BLaER1 treated with 17β-estradiol and CSF1 and Interleukin-3, amounts not matched to agents 10 nM and 100 nM (cell line): ENCODE measurements at regions not wholly inside any gene's neighbourhood (a gene's known extent, or its start where the extent isn't known, plus 50 kb on each side); places are given as distances from the start of the nearest gene placed in this dataset.

Experiments
- H3K27ac ChIP-seq, 11 experiments: shearing (Covaris generic); formaldehyde crosslinking; 2 replicates each; pipeline ENCODE4 v1.8.1; 2022
- H3K27me3 ChIP-seq, 11 experiments: shearing (Covaris generic); formaldehyde crosslinking; 2 replicates each; pipeline ENCODE4 v1.8.1; 2022
- H3K36me3 ChIP-seq, 11 experiments: shearing (Covaris generic); formaldehyde crosslinking; 2 replicates each; pipeline ENCODE4 v1.8.1; 2022
- H3K4me1 ChIP-seq, 10 experiments: shearing (Covaris generic); formaldehyde crosslinking; 2 replicates each; pipeline ENCODE4 v1.8.1; 2022
- H3K4me2 ChIP-seq, 11 experiments: shearing (Covaris generic); formaldehyde crosslinking; 2 replicates each; pipeline ENCODE4 v1.8.1; 2022
- H3K4me3 ChIP-seq, 10 experiments: shearing (Covaris generic); formaldehyde crosslinking; 2 replicates each; pipeline ENCODE4 v1.8.1; 2022
- H3K9ac ChIP-seq, 11 experiments: shearing (Covaris generic); formaldehyde crosslinking; 2 replicates each; pipeline ENCODE4 v1.8.1; 2022
- H3K9me3 ChIP-seq, 11 experiments: shearing (Covaris generic); formaldehyde crosslinking; replicated peaks in 1 of 11; 2 replicates each; pipeline ENCODE4 v1.8.1; 2022
- H4K20me1 ChIP-seq, 11 experiments: shearing (Covaris generic); formaldehyde crosslinking; 2 replicates each; pipeline ENCODE4 v1.8.1; 2022
- Cebpa-rat ChIP-seq, 11 experiments: shearing (Covaris generic); IDR thresholded peaks; 2 replicates each; pipeline ENCODE4 v1.8.1; 2022

GRCh38 chr15:93649691-93650235 is 560.8 kb upstream of the RGMA start:
- Histone ChIP-seq H3K9me3 (peaks cover 0 to 3% (median 0%) of the 10 kb centered on the region in 11 experiments; a peak in 1 of 22 replicates), H3K27ac (no peak overlapping the region), H3K4me3 (no peak overlapping the region), H3K4me1 (no peaks in the 10 kb centered on the region), H3K4me2 (no peak overlapping the region), H4K20me1 (no peaks in the 10 kb centered on the region), H3K9ac (no peak overlapping the region), H3K36me3 (no peaks in the 10 kb centered on the region), H3K27me3 (no peaks in the 10 kb centered on the region)
- TF ChIP-seq Cebpa-rat (IDR thresholded peaks at IDR 0.05), result no peak

- Histone ChIP-seq H4K20me1 (no peaks in the 10 kb centered on the region), H3K4me1 (peaks cover 0 to 2% (median 0%) of the 10 kb centered on the region in 10 experiments; a peak in 2 of 20 replicates), H3K27ac (no peak overlapping the region), H3K4me2 (no peak overlapping the region), H3K9ac (no peak overlapping the region), H3K4me3 (no peak overlapping the region), H3K27me3 (no peaks in the 10 kb centered on the region), H3K36me3 (no peaks in the 10 kb centered on the region), H3K9me3 (no peaks in the 10 kb centered on the region)
- no peak for TF ChIP-seq Cebpa-rat (IDR thresholded peaks at IDR 0.05)
These were observed 557.2 kb upstream of the RGMA start for GRCh38 chr15:93646193-93646592.

GRCh38 chr15:93645594-93645993 is 556.6 kb upstream of the RGMA start:
- H3K9ac ChIP-seq, result no peak overlapping the region
- TF ChIP-seq Cebpa-rat (IDR thresholded peaks at IDR 0.05), result no peak
- no peak overlapping the region for H3K27ac ChIP-seq
- no peaks in the 10 kb centered on the region for H3K27me3 ChIP-seq
- H3K4me2 ChIP-seq, result no peak overlapping the region
- no peaks in the 10 kb centered on the region for H3K9me3 ChIP-seq
- no peaks in the 10 kb centered on the region for H3K36me3 ChIP-seq
- no peak overlapping the region for H3K4me3 ChIP-seq
- H4K20me1 ChIP-seq, result no peaks in the 10 kb centered on the region
- H3K4me1 ChIP-seq, result peaks cover 0 to 4% (median 0%) of the 10 kb centered on the region in 10 experiments; a peak in 2 of 20 replicates

- no peaks in the 10 kb centered on the region for H3K27me3 ChIP-seq
- H3K4me3 ChIP-seq, result no peak overlapping the region
- TF ChIP-seq Cebpa-rat (IDR thresholded peaks at IDR 0.05), result no peak
- no peaks in the 10 kb centered on the region for H3K9me3 ChIP-seq
- H3K4me2 ChIP-seq, result no peak overlapping the region
- no peak overlapping the region for H3K9ac ChIP-seq
- no peaks in the 10 kb centered on the region for H3K36me3 ChIP-seq
- H3K27ac ChIP-seq, result no peak overlapping the region
- H3K4me1 ChIP-seq, result peaks cover 0 to 4% (median 0%) of the 10 kb centered on the region in 10 experiments; a peak in 2 of 20 replicates
- no peaks in the 10 kb centered on the region for H4K20me1 ChIP-seq
These were observed 555.6 kb upstream of the RGMA start for GRCh38 chr15:93644595-93644994.

- peaks cover 0 to 8% (median 0%) of the 10 kb centered on the region in 11 experiments; a peak in 2 of 22 replicates for H3K9me3 ChIP-seq
- no peaks in the 10 kb centered on the region for H3K36me3 ChIP-seq
- TF ChIP-seq Cebpa-rat (IDR thresholded peaks at IDR 0.05), result no peak
- no peak overlapping the region for H3K4me2 ChIP-seq
- H4K20me1 ChIP-seq, result no peaks in the 10 kb centered on the region
- H3K27ac ChIP-seq, result no peak overlapping the region
- H3K27me3 ChIP-seq, result no peaks in the 10 kb centered on the region
- no peak overlapping the region for H3K9ac ChIP-seq
- peaks cover 0 to 4% (median 0%) of the 10 kb centered on the region in 10 experiments; a peak in 2 of 20 replicates for H3K4me1 ChIP-seq
- no peak overlapping the region for H3K4me3 ChIP-seq
These were observed 551.5 kb upstream of the RGMA start for GRCh38 chr15:93640411-93640962.

GRCh38 chr15:93631958-93632618 is 543.1 kb upstream of the RGMA start:
- Histone ChIP-seq H3K4me3 (no peak overlapping the region), H3K9ac (no peak overlapping the region), H3K27ac (no peak overlapping the region), H3K4me2 (peak overlapping the region in 7 of 11 experiments; percentile 3 to 31 (median 11); a peak in 6 of 22 replicates), H3K9me3 (peaks cover 0 to 23% (median 9%) of the 10 kb centered on the region in 11 experiments; a peak in 10 of 22 replicates), H4K20me1 (no peaks in the 10 kb centered on the region), H3K4me1 (peaks cover 0 to 9% (median 0%) of the 10 kb centered on the region in 10 experiments; a peak in 1 of 20 replicates), H3K27me3 (no peaks in the 10 kb centered on the region), H3K36me3 (no peaks in the 10 kb centered on the region)
- no peak for TF ChIP-seq Cebpa-rat (IDR thresholded peaks at IDR 0.05)

- H3K4me3 ChIP-seq, result no peak overlapping the region
- no peaks in the 10 kb centered on the region for H4K20me1 ChIP-seq
- H3K27me3 ChIP-seq, result no peaks in the 10 kb centered on the region
- no peak overlapping the region for H3K27ac ChIP-seq
- no peaks in the 10 kb centered on the region for H3K9me3 ChIP-seq
- H3K9ac ChIP-seq, result no peak overlapping the region
- H3K4me2 ChIP-seq, result no peak overlapping the region
- H3K4me1 ChIP-seq, result no peaks in the 10 kb centered on the region
- H3K36me3 ChIP-seq, result no peaks in the 10 kb centered on the region
- no peak for TF ChIP-seq Cebpa-rat (IDR thresholded peaks at IDR 0.05)
These were observed 530.6 kb upstream of the RGMA start for GRCh38 chr15:93619597-93619996.

- H3K27me3 ChIP-seq, result no peaks in the 10 kb centered on the region
- H3K9ac ChIP-seq, result no peak overlapping the region
- H3K27ac ChIP-seq, result no peak overlapping the region
- H3K36me3 ChIP-seq, result no peaks in the 10 kb centered on the region
- no peak for TF ChIP-seq Cebpa-rat (IDR thresholded peaks at IDR 0.05)
- no peaks in the 10 kb centered on the region for H3K4me1 ChIP-seq
- H3K9me3 ChIP-seq, result no peaks in the 10 kb centered on the region
- no peak overlapping the region for H3K4me3 ChIP-seq
- no peaks in the 10 kb centered on the region for H4K20me1 ChIP-seq
- no peak overlapping the region for H3K4me2 ChIP-seq
These were observed 528.4 kb upstream of the RGMA start for GRCh38 chr15:93617443-93617842.

GRCh38 chr15:93614386-93615104 is 525.5 kb upstream of the RGMA start:
- Histone ChIP-seq H3K4me2 (no peak overlapping the region), H3K9ac (no peak overlapping the region), H3K36me3 (no peaks in the 10 kb centered on the region), H3K27me3 (no peaks in the 10 kb centered on the region), H3K9me3 (no peaks in the 10 kb centered on the region), H4K20me1 (no peaks in the 10 kb centered on the region), H3K27ac (no peak overlapping the region), H3K4me3 (no peak overlapping the region), H3K4me1 (no peaks in the 10 kb centered on the region)
- no peak for TF ChIP-seq Cebpa-rat (IDR thresholded peaks at IDR 0.05)
